ENCODE measurements at regions not wholly inside any gene's neighbourhood (a gene's known extent, or its start where the extent isn't known, plus 50 kb on each side); places are given as distances from the start of the nearest gene placed in this dataset.

- TF ChIP-seq CTCF (IDR thresholded peaks at IDR 0.05; ENCODE audit: insufficient read depth, low read length, poor library complexity, severe bottlenecking), result no peak
- Histone ChIP-seq H3K4me3 (replicated peaks; ENCODE audit: low read depth, low read length) (no peak overlapping the region), H3K36me3 (ENCODE audit: control insufficient read depth, insufficient read depth, low read length) (no peaks in the 10 kb centered on the region), H3K27me3 (replicated peaks; ENCODE audit: control insufficient read depth, insufficient read depth, low read length) (no peaks in the 10 kb centered on the region)
- DNase-seq (ENCODE audit: extremely low read depth, insufficient read length), result no peak
Measured at GRCh38 chr1:56345831-56346230, 233.5 kb downstream of the PLPP3 start.

DNA sequence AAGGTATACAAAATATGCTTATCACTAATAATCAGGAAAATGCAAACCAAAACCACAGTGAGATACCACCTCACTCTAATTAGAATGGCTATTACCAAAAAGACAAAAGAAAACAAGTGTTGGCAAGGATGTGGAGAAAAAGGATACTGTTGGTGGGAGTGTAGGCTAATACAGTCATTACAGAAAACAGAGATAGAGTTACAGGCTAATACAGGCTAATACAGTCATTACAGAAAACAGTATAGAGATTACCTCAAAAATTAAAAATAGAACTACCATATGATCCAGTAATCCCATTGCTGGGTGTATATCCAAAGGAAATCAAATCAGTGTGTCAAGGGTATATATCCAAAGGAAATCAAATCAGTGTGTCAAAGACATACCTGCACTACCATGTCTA is 238.4 kb downstream of the PLPP3 start:
- no peak for TF ChIP-seq CTCF (IDR thresholded peaks at IDR 0.05; ENCODE audit: insufficient read depth, low read length, poor library complexity, severe bottlenecking)
- no peak overlapping the region for H3K4me3 ChIP-seq (replicated peaks; ENCODE audit: low read depth, low read length)
- DNase-seq (ENCODE audit: extremely low read depth, insufficient read length), result no peak

GRCh38 chr1:56339786-56340465 is 239.4 kb downstream of the PLPP3 start:
- H3K36me3 ChIP-seq (ENCODE audit: control insufficient read depth, insufficient read depth, low read length), result no peaks in the 10 kb centered on the region
- DNase-seq (ENCODE audit: extremely low read depth, insufficient read length), result no peak
- no peaks in the 10 kb centered on the region for H3K27me3 ChIP-seq (replicated peaks; ENCODE audit: control insufficient read depth, insufficient read depth, low read length)
- no peak for TF ChIP-seq CTCF (IDR thresholded peaks at IDR 0.05; ENCODE audit: insufficient read depth, low read length, poor library complexity, severe bottlenecking)
- H3K4me3 ChIP-seq (replicated peaks; ENCODE audit: low read depth, low read length), result no peak overlapping the region

More for the DNA sequence above, 238.4 kb downstream of the PLPP3 start:
- no peaks in the 10 kb centered on the region for H3K27me3 ChIP-seq (replicated peaks; ENCODE audit: control insufficient read depth, insufficient read depth, low read length)
- no peaks in the 10 kb centered on the region for H3K36me3 ChIP-seq (ENCODE audit: control insufficient read depth, insufficient read depth, low read length)

GRCh38 chr1:56339093-56339492 is 240.3 kb downstream of the PLPP3 start:
- no peaks in the 10 kb centered on the region for H3K36me3 ChIP-seq (ENCODE audit: control insufficient read depth, insufficient read depth, low read length)
- H3K27me3 ChIP-seq (replicated peaks; ENCODE audit: control insufficient read depth, insufficient read depth, low read length), result no peaks in the 10 kb centered on the region
- DNase-seq (ENCODE audit: extremely low read depth, insufficient read length), result no peak
- no peak for TF ChIP-seq CTCF (IDR thresholded peaks at IDR 0.05; ENCODE audit: insufficient read depth, low read length, poor library complexity, severe bottlenecking)
- no peak overlapping the region for H3K4me3 ChIP-seq (replicated peaks; ENCODE audit: low read depth, low read length)

GRCh38 chr1:56336982-56337381 is 242.4 kb downstream of the PLPP3 start:
- no peak for DNase-seq (ENCODE audit: extremely low read depth, insufficient read length)
- no peak for TF ChIP-seq CTCF (IDR thresholded peaks at IDR 0.05; ENCODE audit: insufficient read depth, low read length, poor library complexity, severe bottlenecking)
- H3K27me3 ChIP-seq (replicated peaks; ENCODE audit: control insufficient read depth, insufficient read depth, low read length), result no peaks in the 10 kb centered on the region
- no peak overlapping the region for H3K4me3 ChIP-seq (replicated peaks; ENCODE audit: low read depth, low read length)
- no peaks in the 10 kb centered on the region for H3K36me3 ChIP-seq (ENCODE audit: control insufficient read depth, insufficient read depth, low read length)

DNA sequence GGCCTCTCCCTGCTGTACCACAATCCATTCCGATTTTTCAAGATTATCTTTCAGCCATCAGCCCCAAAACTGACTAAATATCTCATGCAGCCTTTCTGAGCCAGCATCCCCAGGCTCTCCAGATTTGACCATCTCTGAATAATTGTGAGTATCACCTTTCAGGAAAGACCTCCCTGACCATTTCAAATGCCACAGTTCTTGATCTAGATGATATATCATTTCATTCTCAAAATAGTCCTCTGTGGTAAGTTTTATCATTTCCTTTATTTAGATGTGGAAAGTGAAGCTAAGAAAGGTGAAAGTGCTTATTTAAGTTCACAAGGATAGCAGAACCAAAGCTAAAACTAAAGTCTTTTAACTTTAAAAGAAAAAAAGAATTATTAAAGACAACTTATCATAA is 244.0 kb downstream of the PLPP3 start:
- TF ChIP-seq CTCF (IDR thresholded peaks at IDR 0.05; ENCODE audit: insufficient read depth, low read length, poor library complexity, severe bottlenecking), result no peak
- no peak for DNase-seq (ENCODE audit: extremely low read depth, insufficient read length)
- H3K36me3 ChIP-seq (ENCODE audit: control insufficient read depth, insufficient read depth, low read length), result no peaks in the 10 kb centered on the region
- H3K4me3 ChIP-seq (replicated peaks; ENCODE audit: low read depth, low read length), result no peak overlapping the region
- no peaks in the 10 kb centered on the region for H3K27me3 ChIP-seq (replicated peaks; ENCODE audit: control insufficient read depth, insufficient read depth, low read length)

All from GM06990 (cell line).